Daoy (cell line): ENCODE measurements at regions not wholly inside any gene's neighbourhood (a gene's known extent, or its start where the extent isn't known, plus 50 kb on each side); places are given as distances from the start of the nearest gene placed in this dataset.
A peak's percentile ranks its signal among the peaks of the same experiment; 100 is the strongest.

ENCODE experiments used
- DNase-seq: peaks from one replicate; pipeline ENCODE4 v3.0.0-alpha.2; 2015; ENCODE audit warnings: low read depth

DNA sequence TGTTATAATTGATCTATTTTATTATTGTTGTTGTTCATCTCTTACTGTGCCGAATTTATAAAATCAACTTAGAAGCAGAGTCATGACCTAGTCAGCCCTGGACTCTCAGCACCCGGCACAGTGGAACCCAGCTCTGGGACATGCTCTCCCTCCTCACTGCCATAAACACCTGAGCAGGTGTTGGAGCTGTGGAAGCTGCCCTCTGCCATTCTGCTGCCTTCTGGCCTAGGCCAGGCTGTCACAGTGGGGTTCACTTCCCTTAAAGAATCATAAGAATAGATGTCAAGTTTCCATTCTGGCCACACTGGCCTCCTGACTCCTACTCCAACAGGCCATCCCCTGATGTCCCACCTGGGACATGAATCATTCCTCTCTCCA, 192.2 kb downstream of the ZFP36L2 start:
- no peak for DNase-seq

DNA sequence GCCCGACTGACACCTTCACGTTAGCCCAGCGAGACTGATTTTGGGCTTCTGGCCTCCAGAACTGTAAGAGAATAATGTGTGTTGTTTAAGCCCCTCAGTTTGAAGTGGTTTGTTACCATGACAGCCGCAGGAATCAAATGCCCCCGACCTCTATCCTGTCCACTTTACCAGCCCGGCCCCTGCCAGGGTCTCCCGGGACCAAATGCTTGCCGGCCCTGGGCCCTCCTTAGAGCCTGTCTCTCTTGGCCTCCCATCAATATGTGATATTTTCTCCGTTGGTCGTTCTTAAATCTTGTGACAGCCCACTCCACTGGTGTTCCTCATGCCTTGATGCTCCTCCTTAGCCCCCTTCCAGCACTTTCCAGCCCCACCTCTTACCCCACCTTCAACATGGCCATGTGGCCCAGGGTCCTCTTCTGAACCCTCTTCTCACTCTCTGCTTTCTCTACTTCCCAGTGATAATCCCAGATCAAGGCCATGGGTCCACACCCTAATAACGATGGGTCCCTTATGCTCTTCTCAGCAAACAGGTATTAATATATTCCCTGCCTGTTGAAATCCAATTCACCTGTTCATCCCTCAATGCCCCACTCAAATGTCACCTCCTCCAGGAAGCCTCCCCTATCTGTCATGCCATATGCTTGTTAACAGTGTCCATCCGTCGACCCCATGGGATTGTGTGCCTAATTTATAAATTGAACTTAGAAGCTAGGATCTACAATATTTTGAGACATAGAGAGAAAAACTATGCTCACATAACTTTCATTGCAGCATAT, 192.8 kb downstream of the ZFP36L2 start:
- no peak for DNase-seq

DNA sequence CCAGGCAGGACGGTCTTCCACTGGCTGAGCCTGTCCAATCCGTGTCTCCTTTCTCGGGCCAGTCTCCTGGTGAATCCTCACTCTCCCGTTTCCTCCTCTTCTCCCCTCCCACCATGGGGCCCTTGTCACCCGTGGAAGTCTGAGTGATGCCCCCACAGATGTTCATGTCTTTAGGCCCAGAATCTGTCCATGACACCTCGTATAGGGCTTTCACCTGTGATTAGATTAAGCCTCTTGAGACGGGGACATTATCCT, 193.5 kb downstream of the ZFP36L2 start:
- DNase-seq, result no peak

DNA sequence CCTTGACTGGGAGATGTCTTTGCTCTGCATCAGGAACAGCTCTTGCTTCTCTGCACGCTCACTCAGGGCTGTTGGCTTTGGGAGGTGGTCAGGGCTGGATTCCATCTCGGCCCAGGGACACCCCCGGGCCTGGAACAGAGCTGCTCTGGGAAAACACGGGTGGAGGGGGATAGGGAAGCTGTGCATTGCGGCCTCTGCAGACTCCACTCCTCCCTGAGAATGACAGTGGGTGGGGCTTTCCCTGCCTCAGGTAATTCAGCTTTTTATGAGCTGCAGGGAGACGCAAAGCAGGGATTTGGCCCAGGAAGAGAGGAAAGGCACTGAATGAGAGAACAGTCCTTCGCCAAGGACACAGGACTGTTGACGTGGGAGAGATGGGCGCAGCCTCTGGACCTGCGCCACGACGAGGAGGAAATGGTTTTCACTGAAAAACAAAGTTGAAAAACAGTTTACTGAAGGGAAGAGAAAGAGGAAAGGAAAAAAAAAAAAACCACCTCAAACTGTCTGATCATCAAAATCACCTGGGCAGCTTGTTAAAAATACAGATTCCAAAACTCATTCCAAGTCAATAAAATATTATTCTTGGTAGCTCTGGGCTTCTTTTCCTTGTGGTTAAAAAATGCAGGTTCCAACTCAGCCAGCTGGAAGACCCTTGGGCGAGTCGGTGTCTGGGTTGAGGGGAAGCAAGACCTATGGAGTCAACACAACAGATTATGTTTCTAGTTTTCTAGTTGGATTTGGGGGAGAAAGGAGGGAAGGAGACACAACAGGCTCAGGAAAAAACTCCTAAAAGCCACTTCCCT, 194.0 kb downstream of the ZFP36L2 start:
- DNase-seq, result no peak

DNA sequence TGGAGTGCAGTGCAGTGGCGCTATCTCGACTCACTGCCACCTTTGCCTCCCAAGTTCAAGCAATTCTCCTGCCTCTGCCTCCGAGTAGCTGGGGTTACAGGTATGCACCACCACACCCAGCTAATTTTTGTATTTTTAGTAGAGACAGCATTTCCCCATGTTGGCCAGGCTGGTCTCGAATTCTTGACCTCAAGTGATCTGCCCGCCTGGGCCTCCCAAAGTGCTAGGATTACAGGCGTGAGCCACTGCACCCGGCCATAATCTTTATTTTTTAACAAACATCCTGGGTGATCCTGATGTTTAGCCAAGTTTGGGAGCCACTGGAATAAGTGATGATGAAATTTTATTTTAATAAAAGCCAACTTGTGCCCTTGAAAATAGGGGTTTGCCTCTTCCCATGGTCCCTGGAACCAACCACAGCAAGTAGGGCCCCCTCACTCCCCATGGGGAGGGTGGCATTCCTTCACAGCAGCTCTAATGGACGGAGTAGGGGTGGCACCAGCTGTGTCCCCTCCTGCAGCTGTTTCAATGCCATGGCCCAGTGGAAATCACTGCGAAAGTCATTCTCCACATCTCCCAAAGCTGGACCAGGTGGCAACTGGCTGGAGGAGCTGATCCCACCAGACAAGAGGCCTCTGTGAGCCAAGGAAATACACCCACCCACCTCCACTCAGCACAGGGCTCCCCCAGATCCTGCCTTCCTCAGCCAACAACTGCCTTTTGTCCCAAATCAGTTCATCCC, 194.8 kb downstream of the ZFP36L2 start:
- no peak for DNase-seq

DNA sequence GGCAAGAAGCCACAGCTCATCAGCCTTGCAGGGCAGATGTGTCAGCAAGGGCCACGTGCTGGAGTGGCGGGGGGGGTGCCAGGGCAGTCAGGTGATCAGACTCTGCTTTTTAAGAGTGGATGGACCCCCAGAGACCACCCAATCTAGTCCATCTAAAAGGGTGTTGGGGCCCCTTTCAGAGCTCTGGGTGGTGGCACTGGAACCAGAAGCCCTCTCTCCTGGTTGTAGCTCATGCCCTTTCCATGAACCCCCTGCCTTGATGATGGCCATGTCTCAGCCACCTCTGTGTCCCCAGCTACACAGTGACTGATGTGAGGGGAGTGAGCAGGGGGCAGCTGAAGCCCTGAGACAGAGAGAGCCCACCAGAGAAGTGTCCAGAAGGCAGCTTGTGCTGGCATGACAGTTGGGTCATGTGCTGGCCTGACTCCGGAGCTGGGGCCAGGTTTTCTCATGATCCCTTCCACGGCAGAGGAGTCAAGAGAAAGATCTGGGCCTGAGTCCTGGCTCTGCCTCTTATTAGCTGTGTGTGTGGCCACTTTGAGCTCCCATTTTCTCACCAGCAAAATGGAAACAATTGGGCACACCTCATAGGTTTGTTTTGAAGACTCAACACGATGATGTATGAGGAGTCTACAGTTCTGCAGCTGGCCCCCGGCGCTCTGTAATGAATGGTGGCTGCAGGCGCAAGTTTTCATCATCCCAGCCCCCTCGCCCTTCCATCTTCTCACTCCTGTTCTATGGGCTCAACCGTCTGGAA, 195.7 kb downstream of the ZFP36L2 start:
- no peak for DNase-seq

DNA sequence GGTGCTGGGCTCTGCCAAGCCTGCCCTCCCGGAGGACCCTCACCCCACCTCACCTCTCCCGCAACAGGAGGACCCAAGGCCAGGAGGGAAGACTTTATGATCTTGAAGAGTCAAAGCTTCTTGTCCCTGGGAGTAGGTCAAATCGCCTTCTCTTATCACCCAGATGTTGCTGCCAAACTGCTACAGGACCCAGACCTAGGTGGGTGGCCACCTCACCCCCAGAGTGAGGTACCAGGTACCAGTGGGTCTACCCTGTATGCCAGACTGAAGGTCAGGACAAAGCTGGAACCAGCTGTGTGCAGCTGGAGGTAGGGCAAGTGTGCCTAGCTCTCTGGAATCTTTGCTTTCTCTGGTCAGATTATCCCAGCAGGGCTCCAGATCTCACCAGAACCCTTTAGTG, 197.2 kb downstream of the ZFP36L2 start:
- DNase-seq, result no peak

DNA sequence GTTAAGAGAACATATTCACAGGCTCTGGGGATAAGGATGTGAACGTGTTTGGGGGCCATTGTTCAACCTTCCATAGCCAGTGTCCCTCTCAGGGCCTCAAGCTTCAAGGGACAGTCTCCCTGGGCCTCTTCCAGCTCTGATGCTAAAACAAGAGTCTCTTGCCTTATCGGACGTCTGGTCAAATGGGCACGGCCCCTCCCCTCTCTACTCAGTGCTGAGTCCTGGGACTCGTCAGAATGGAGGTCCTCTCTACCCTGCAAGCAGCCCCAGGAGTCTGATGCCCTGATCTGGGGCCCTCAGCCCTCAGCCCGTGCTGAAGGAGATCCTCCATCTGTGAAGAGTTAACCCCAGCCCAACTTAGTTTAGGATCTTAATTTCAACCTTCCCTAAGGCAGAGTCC, 198.2 kb downstream of the ZFP36L2 start:
- DNase-seq, result no peak

DNA sequence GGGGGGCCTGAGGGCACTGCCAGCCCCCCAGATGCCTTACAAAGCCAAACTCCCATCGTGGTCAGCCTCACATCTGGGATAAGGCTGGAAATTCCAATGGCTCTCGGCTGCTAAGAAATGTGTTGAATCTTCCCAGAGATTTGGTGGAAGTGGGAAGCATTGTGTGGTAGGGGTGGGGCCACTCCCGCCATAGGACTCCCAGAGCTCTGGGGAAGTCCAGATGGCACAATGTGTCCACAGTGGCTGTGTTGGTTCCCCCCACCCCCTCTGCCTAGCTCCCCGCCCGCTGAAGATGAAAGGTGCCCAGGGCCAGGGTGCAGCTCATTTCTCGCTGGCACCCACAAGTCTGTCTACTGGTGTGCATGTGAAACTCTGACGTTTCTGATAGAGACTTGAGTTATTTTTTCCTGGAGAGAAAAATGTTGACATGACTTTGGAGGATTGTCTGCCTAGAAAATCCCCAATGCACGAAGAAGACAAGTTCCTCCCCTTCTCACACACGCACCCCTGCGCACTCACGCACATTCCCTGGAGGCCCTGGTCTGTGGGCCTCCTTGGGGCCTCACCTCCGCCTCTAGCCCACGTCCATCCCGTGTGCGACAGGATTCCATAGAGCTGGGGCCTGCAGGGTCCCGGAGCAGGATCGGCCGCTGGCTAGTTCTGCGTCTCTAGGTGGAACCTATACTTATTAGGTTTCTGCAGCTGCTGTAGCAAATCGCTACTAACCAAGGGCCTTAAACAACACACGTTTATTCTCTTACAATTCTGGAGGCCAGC, 199.1 kb downstream of the ZFP36L2 start:
- no peak for DNase-seq

DNA sequence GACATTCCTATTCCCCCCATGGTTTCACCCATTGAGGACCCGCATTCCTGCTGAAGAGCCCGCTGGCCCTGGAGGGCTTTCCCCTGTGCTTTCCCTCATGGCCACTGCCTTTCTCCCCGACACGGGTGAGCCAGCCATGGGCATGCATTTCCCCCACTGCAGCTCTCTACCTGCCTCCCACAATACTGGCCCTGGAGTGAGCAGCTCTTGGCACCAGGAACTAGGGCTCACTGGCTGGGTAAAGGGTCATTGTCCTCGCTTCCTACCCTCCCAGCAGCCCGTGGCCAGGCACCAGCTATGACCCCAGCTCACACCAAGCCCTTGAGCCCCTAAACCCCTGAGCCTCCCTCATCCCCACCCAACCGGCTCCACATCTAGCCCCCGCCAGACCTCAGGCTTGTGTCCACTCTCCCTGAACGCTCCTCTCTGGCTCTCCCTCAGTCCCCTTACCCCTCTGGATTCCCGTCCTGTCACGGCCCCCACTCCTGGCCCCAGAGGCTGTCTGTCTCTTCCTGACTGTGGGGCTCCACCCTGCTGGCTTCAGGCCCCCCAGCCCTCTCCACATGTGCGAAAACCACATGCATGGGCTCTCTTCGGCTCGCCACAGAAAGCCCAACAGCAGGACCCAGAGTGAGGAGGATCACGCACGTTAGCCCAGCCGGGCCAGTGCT, 199.8 kb downstream of the ZFP36L2 start:
- DNase-seq, result no peak

DNA sequence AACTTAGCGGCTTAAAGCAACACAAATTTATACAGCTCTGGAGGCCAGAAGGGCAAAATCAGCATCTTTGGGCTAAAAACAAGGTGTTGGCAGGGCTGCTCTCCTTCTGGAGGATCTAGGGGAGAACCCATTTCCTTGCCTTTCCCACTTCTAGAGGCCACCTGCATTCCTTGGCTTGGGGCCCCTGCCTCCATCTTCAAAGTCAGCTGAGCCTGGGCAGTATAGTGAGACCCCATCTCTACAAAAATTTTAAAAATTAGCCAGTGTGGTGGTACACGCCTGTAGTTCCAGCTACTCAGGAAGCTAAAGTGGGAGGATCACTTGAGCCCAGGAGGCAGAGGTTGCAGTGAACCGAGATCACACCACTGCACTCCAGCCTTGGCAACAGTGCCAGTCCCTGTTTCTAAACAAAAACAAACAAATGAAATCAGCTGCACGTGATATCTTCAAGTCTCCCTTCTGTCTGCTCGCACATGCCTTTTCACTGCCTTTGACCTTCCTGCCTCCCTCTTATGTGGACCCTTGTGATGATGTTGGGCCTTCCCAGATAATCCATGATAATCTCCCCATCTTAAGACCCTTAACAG, 200.6 kb downstream of the ZFP36L2 start:
- DNase-seq, result no peak

DNA sequence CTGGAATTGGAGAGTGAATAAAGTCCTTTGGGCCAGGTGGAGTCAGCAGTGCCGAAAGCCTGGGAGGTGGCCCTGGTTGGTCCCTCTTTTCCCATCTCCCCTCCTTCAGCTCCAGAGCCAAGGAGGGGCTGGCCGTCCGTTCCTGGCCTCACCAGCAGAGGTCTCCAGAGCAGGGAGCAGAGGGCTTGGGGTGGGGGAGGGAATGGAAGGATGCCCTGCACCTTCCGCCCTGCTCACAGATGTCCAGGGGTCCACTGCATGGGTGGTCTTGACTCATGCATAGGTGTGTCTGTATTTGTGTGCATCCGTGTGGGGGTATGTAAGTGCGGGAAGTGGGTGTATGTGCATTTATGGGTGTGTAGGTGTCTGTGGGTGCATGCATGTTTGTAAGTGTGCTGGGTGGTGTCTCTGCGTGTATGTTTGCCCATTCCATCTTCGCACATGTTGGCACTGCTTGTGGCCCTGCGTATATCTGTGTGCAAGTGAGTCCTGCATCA, 201.8 kb downstream of the ZFP36L2 start:
- DNase-seq, result peak; percentile 79

DNA sequence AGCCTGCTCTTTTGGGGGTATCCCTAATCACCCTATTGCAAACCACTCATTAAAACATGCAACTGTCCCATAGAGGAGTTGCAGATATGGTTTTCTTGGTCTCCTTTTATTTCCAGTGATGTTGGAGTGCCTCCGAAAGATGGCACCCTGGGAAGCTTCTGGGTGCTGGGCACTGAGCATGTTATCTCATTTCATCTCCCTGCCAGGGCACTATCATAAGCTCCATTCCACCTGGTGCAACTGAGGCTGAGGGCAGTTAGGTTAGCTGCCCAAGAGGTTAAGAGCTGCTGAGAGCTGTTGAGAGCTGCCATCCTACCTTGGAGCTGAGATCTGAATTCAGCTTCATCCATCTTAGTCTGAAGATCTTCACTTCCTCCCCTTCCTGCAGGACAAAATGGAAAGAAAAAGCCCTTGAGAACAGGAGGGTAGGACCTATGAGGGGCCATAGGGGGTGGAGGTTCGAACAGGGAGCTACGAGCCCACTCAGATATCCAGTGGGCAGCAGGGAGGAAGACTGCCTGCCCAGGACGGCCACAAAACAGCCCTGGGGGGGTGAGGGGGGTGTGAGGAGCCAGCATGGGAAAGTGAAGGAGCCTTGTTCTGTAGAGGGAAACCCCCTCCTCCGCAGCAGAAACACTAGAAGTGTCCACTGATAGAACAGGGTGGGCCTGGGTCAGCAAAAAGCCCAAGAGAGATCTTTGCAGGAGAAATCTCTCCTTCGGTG, 202.5 kb downstream of the ZFP36L2 start:
- no peak for DNase-seq

DNA sequence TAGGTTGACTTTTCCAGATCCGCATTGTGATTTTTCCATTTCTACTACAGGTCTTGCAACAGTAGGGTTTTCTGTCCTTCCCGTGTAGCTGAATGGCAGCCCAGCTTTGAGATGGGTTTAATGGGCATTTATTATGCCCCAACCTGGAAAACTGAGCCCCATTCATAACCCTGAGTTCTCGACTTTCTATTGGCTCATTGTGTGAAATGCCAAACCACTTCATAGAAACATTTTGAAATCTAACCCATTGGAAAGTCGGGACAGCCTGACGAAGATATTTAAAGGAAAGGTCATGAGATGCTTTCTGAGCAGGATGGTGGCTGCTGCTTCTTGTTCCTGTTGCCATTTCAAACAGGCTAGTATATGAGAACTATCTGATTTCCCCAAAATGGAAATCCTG, 203.5 kb downstream of the ZFP36L2 start:
- no peak for DNase-seq

DNA sequence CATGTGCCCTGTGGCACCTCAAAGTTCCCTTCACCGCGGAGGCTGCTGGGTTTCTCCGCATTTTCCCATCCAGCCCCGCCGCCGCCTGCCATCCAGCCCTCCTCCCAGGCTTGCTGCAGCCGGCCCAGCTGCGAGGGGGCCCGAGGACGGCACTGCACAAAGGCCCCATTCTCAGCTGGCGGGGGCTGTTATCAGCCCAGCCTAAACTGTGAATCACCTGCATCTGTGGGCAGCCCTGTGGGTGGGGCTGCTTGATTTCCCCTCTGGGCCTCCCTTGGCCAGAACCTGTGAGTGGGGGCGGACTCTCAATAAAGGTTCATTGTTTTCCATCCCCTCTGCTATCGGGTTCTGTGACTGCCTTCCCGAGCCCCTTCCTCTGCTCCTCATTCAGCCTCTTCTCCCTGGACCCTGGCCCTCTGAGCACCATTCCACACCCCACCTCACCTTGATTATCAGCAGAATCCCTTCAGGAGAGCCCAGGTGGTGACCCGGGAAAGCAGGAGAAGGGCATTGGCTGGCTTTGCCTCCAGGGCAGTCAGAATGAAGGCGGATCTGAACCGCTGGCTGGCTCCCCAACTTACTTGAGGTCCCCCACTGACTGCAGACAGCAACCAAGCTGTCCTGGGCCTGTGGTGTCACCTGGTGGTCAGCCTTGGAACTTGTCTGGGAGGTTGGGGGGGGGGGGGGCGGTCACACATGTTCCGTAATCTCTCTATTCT, 204.5 kb downstream of the ZFP36L2 start:
- DNase-seq, result no peak

DNA sequence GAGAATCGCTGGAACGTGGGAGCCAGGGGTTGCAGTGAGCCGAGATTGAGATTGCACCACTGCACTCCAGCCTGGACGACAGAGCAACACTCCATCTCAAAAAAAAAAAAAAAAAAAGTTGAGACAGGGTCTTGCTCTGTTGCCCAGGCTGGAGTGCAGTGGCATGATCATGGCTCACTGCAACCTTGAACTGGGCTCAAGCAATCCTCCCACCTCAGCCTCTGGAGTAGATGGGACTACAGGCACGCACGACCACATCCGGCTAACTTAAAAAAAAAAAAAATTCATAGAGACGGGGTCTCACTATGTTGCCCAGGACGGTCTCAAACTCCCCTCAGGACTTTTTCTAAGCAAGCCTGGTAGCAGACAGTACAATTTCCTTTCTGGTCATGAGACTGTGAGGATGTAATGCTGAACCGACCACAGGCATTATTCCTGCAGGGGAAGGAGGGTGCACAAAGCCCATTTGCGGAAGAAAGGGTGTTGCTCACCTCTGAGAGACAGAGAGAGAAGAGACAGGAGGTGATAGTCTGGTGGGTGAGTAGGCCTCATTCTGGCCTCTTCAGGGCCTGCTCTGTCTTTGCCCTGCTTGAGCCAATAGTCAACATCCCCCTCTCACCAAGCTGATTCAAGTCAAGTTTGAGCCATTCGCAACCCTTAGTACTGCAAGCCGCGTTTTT, 205.3 kb downstream of the ZFP36L2 start:
- no peak for DNase-seq

DNA sequence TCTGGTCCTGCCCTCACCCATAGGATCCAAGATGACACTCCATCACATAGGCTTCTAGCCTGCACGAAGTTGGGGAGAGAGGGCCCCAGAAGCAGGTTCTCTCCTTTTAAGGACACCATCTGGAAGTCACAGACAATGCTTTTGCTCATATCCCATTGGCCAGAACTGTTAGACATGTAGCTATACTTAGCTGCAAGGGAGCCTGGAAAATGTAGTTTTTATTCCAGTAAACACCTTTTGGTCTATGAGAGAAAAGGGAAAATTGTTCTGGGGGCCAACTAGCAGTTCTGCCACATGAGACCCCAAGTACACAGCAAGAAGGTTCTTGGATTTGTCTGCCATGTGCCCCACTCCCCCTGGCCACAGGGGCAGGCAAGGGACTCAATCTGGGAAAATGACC, 206.1 kb downstream of the ZFP36L2 start:
- DNase-seq, result no peak

DNA sequence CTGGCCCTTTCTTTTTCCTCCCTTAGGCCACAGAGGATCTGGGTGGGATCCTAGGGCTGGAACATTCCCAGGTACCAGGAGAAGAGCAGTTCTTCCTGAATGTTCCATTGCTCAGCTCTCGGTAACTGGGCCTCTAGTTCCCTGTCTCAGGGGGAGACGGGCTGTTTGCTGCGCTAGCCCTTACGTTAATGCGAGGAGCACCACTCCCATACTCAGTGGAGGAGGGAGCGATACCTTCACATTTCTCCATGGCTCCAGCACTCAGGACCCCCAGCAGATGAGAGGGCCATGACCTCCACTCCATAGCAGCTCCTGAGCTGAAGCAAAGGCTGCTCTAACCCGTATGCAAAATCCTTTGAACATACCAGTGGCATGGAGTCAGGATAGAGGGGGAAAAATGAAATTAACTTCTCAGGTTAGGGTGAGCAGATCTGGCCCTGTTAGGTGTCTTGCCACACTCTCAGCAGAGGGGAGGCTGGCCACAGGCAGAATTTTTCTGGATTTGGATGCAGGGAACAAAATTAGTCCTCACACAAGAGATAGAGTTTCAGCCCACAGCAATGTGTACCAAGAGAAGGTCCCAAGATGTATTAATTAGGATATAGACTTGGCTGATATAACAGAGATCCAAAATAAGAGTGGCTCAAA, 206.7 kb downstream of the ZFP36L2 start:
- DNase-seq, result no peak
